GM12878 (cell line): ENCODE measurements at regions not wholly inside any gene's neighbourhood (a gene's known extent, or its start where the extent isn't known, plus 50 kb on each side); places are given as distances from the start of the nearest gene placed in this dataset.

Experiments used
- JUNB ChIP-seq: IDR thresholded peaks from 2 replicates; pipeline ENCODE4 v1.6.1; 2016; ENCODE audit warnings: antibody characterized with exemption, mild to moderate bottlenecking
- NR2F1 ChIP-seq: fragments of 450-650 bp; conservative IDR thresholded peaks from 2 replicates; pipeline ENCODE4 v1.6.1; 2017; ENCODE audit warnings: mild to moderate bottlenecking
- RBBP5 ChIP-seq: fragments of 200-600 bp; sonication (generic); conservative IDR thresholded peaks from 2 replicates; pipeline ENCODE4 v1.6.1; 2016
- RUNX3 ChIP-seq: IDR thresholded peaks from 2 replicates; pipeline ENCODE4 v1.6.1; 2012; ENCODE audit warnings: low read length, inconsistent platforms
- TF ChIP-seq, protein P1 (sequence below): IDR thresholded peaks from 2 replicates; pipeline ENCODE4 v1.6.1; 2011; ENCODE audit warnings: borderline replicate concordance, low read depth, mild to moderate bottlenecking, moderate library complexity, low read length; ENCODE audit not compliant: insufficient read depth, poor library complexity, severe bottlenecking
- TF ChIP-seq, protein P2 (sequence below): fragments of 450-650 bp; IDR thresholded peaks from 2 replicates; pipeline ENCODE4 v1.6.1; 2018; ENCODE audit warnings: borderline replicate concordance, mild to moderate bottlenecking; ENCODE audit not compliant: partially characterized antibody
- TF ChIP-seq, protein P3 (sequence below): IDR thresholded peaks from 2 replicates; pipeline ENCODE4 v1.6.1; 2012; ENCODE audit warnings: improper control_type of control experiment, low read depth, low read length; ENCODE audit not compliant: insufficient replicate concordance
- TF ChIP-seq, protein P4 (sequence below): IDR thresholded peaks from 2 replicates; pipeline ENCODE4 v1.6.1; 2012; ENCODE audit warnings: low read length, inconsistent platforms

DNA sequence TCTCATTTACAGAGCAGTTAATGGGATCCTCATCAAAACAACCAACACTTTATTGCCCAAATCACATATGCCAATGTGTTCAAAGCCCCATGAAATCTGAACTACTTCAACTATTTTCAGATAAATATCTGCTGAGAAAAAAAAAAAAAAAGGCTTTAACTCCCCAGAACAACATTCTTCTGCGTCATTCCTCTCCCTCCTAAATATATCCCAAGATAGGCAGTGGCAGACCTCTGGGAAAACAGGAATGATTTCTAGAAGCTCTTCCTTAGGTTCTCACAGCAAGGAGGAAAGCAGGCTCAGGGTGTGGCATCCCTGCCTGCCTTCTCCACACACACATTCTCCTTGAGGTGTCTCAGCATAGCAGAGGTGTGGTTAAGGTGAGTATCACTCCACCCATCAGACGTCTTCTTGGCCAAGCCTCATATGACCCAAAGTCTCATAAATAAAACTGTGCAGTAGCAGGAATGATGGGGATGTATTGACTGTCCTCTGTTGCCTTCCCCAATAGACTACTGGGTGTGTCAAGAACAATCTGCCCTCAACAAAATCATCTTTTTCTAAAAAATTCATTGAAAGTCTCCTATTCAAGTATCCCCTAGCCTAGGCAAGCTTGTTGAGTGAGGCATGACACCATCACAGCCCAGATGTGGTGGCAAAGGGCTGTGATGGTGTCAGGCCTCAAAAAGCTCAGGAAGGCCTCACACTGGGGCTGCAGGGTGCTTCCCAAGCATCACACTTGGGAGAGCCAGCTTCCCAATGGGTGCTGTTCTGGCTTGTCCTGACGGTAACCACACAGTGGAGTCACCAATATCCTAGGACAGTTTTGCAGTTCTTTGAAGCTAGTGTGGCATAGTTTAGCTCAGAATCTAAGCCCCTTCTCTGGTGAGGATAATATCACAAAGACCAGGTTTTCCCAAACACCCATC, 135.4 kb upstream of the SOX9 start (continued):
- TF ChIP-seq, protein P1, sequence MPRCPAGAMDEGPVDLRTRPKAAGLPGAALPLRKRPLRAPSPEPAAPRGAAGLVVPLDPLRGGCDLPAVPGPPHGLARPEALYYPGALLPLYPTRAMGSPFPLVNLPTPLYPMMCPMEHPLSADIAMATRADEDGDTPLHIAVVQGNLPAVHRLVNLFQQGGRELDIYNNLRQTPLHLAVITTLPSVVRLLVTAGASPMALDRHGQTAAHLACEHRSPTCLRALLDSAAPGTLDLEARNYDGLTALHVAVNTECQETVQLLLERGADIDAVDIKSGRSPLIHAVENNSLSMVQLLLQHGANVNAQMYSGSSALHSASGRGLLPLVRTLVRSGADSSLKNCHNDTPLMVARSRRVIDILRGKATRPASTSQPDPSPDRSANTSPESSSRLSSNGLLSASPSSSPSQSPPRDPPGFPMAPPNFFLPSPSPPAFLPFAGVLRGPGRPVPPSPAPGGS, result no peak
- TF ChIP-seq, protein P2, sequence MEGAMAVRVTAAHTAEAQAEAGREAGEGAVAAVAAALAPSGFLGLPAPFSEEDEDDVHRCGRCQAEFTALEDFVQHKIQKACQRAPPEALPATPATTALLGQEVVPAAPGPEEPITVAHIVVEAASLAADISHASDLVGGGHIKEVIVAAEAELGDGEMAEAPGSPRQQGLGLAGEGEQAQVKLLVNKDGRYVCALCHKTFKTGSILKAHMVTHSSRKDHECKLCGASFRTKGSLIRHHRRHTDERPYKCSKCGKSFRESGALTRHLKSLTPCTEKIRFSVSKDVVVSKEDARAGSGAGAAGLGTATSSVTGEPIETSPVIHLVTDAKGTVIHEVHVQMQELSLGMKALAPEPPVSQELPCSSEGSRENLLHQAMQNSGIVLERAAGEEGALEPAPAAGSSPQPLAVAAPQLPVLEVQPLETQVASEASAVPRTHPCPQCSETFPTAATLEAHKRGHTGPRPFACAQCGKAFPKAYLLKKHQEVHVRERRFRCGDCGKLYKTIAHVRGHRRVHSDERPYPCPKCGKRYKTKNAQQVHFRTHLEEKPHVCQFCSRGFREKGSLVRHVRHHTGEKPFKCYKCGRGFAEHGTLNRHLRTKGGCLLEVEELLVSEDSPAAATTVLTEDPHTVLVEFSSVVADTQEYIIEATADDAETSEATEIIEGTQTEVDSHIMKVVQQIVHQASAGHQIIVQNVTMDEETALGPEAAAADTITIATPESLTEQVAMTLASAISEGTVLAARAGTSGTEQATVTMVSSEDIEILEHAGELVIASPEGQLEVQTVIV, result no peak
- TF ChIP-seq, protein P3, sequence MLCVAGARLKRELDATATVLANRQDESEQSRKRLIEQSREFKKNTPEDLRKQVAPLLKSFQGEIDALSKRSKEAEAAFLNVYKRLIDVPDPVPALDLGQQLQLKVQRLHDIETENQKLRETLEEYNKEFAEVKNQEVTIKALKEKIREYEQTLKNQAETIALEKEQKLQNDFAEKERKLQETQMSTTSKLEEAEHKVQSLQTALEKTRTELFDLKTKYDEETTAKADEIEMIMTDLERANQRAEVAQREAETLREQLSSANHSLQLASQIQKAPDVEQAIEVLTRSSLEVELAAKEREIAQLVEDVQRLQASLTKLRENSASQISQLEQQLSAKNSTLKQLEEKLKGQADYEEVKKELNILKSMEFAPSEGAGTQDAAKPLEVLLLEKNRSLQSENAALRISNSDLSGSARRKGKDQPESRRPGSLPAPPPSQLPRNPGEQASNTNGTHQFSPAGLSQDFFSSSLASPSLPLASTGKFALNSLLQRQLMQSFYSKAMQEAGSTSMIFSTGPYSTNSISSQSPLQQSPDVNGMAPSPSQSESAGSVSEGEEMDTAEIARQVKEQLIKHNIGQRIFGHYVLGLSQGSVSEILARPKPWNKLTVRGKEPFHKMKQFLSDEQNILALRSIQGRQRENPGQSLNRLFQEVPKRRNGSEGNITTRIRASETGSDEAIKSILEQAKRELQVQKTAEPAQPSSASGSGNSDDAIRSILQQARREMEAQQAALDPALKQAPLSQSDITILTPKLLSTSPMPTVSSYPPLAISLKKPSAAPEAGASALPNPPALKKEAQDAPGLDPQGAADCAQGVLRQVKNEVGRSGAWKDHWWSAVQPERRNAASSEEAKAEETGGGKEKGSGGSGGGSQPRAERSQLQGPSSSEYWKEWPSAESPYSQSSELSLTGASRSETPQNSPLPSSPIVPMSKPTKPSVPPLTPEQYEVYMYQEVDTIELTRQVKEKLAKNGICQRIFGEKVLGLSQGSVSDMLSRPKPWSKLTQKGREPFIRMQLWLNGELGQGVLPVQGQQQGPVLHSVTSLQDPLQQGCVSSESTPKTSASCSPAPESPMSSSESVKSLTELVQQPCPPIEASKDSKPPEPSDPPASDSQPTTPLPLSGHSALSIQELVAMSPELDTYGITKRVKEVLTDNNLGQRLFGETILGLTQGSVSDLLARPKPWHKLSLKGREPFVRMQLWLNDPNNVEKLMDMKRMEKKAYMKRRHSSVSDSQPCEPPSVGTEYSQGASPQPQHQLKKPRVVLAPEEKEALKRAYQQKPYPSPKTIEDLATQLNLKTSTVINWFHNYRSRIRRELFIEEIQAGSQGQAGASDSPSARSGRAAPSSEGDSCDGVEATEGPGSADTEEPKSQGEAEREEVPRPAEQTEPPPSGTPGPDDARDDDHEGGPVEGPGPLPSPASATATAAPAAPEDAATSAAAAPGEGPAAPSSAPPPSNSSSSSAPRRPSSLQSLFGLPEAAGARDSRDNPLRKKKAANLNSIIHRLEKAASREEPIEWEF, result no peak
- no peak for TF ChIP-seq RUNX3
- TF ChIP-seq RBBP5, result no peak
- TF ChIP-seq, protein P4, sequence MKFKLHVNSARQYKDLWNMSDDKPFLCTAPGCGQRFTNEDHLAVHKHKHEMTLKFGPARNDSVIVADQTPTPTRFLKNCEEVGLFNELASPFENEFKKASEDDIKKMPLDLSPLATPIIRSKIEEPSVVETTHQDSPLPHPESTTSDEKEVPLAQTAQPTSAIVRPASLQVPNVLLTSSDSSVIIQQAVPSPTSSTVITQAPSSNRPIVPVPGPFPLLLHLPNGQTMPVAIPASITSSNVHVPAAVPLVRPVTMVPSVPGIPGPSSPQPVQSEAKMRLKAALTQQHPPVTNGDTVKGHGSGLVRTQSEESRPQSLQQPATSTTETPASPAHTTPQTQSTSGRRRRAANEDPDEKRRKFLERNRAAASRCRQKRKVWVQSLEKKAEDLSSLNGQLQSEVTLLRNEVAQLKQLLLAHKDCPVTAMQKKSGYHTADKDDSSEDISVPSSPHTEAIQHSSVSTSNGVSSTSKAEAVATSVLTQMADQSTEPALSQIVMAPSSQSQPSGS, result no peak
- TF ChIP-seq NR2F1, result no peak
- TF ChIP-seq JUNB, result no peak
